Mesenchymal stem cell (in vitro differentiated cells and primary cell): ENCODE measurements at regions not wholly inside any gene's neighbourhood (a gene's known extent, or its start where the extent isn't known, plus 50 kb on each side); places are given as distances from the start of the nearest gene placed in this dataset.
A peak's percentile ranks its signal among the peaks of the same experiment; 100 is the strongest.

ENCODE experiments used
- DNase-seq: peaks from one replicate; pipeline ENCODE4 v3.0.0-alpha.2; 2013
- H2AFZ ChIP-seq: one replicate; pipeline ENCODE4 v1.6.1; 2013; ENCODE audit warnings: low read depth, mild to moderate bottlenecking, control low read depth, inconsistent platforms, low read length, moderate library complexity
- H2AK5ac ChIP-seq: 2 replicates; pipeline ENCODE4 v1.6.1; 2013; ENCODE audit warnings: low read length, moderate library complexity, mild to moderate bottlenecking, inconsistent platforms; ENCODE audit not compliant: severe bottlenecking
- H2BK120ac ChIP-seq: one replicate; pipeline ENCODE4 v1.6.1; 2013; ENCODE audit warnings: low read depth, mild to moderate bottlenecking, inconsistent platforms, low read length, moderate library complexity
- H2BK12ac ChIP-seq, 2 experiments: one replicate each; pipeline ENCODE4 v1.6.1; 2013; ENCODE audit warnings: inconsistent platforms in 2 of 2, low read length in 2 of 2, mild to moderate bottlenecking in 2 of 2, moderate library complexity in 2 of 2, control low read depth in 1 of 2
- H2BK15ac ChIP-seq: one replicate; pipeline ENCODE4 v1.6.1; 2013; ENCODE audit warnings: mild to moderate bottlenecking, low read depth, inconsistent platforms; ENCODE audit not compliant: poor library complexity, severe bottlenecking
- H2BK5ac ChIP-seq: 2 replicates; pipeline ENCODE4 v1.6.1; 2013; ENCODE audit warnings: low read depth, mild to moderate bottlenecking, low read length, control low read depth, inconsistent platforms; ENCODE audit not compliant: poor library complexity, severe bottlenecking
- H3K14ac ChIP-seq, 2 experiments: one replicate each; pipeline ENCODE4 v1.6.1; 2013; ENCODE audit warnings: inconsistent platforms in 2 of 2, low read length in 2 of 2, control low read depth in 1 of 2, mild to moderate bottlenecking in 1 of 2, moderate library complexity in 1 of 2
- H3K18ac ChIP-seq, 2 experiments: one replicate each; pipeline ENCODE4 v1.6.1; 2013; ENCODE audit warnings: inconsistent platforms in 2 of 2, low read length in 2 of 2, control low read depth in 1 of 2, low read depth in 1 of 2, mild to moderate bottlenecking in 1 of 2
- H3K23ac ChIP-seq, 2 experiments: one replicate each; pipeline ENCODE4 v1.6.1; 2013; ENCODE audit warnings: inconsistent platforms in 2 of 2, low read length in 2 of 2, mild to moderate bottlenecking in 2 of 2, moderate library complexity in 2 of 2, control low read depth in 1 of 2
- H3K27ac ChIP-seq: 2 replicates; pipeline ENCODE4 v1.5.1; 2013; ENCODE audit warnings: mild to moderate bottlenecking, moderate library complexity, low read length, control low read depth, inconsistent platforms; ENCODE audit not compliant: poor library complexity, severe bottlenecking
- H3K27me3 ChIP-seq, 2 experiments: 2 replicates each; pipeline versions ENCODE4 v1.6.1 to v1.7.0; 2013; ENCODE audit warnings: low read length in 2 of 2, mild to moderate bottlenecking in 2 of 2, moderate library complexity in 2 of 2, control low read depth in 1 of 2, inconsistent platforms in 1 of 2; ENCODE audit not compliant: control insufficient read depth in 1 of 2, insufficient read depth in 1 of 2
- H3K36me3 ChIP-seq, 2 experiments: 2 replicates each; pipeline versions ENCODE4 v1.6.1 to v1.7.0; 2013; ENCODE audit warnings: low read length in 2 of 2, control low read depth in 1 of 2, inconsistent platforms in 1 of 2, low read depth in 1 of 2, mild to moderate bottlenecking in 1 of 2; ENCODE audit not compliant: insufficient read depth in 2 of 2, control insufficient read depth in 1 of 2
- H3K4ac ChIP-seq, 2 experiments: one replicate each; pipeline ENCODE4 v1.6.1; 2013; ENCODE audit warnings: inconsistent platforms in 2 of 2, low read length in 2 of 2, mild to moderate bottlenecking in 2 of 2, moderate library complexity in 2 of 2, control low read depth in 1 of 2, low read depth in 1 of 2
- H3K4me1 ChIP-seq: 2 replicates; pipeline ENCODE4 v1.6.1; 2013; ENCODE audit warnings: low read depth, low read length, control low read depth; ENCODE audit not compliant: control insufficient read depth, insufficient read depth
- H3K4me2 ChIP-seq: 2 replicates; pipeline ENCODE4 v1.6.1; 2013; ENCODE audit warnings: low read length, mild to moderate bottlenecking, inconsistent platforms; ENCODE audit not compliant: poor library complexity, severe bottlenecking
- H3K4me3 ChIP-seq, 2 experiments: 2 replicates each; pipeline versions ENCODE4 v1.5.1 to v1.7.0; 2013; ENCODE audit warnings: low read length in 2 of 2, mild to moderate bottlenecking in 2 of 2, control low read depth in 1 of 2, low read depth in 1 of 2; ENCODE audit not compliant: insufficient read depth in 1 of 2
- H3K79me1 ChIP-seq: replicated peaks from 2 replicates; pipeline ENCODE4 v1.6.1; 2013; ENCODE audit warnings: mild to moderate bottlenecking, control low read depth, low read length, inconsistent platforms; ENCODE audit not compliant: poor library complexity, severe bottlenecking
- H3K9ac ChIP-seq: 2 replicates; pipeline ENCODE4 v1.7.0; 2013; ENCODE audit warnings: mild to moderate bottlenecking, low read length, moderate library complexity
- H3K9me3 ChIP-seq: 2 replicates; pipeline ENCODE4 v1.7.0; 2013; ENCODE audit warnings: mild to moderate bottlenecking, low read length; ENCODE audit not compliant: control insufficient read depth
- H4K8ac ChIP-seq: one replicate; pipeline ENCODE4 v1.6.1; 2013; ENCODE audit warnings: inconsistent platforms, mild to moderate bottlenecking, low read length, moderate library complexity
- H4K91ac ChIP-seq: one replicate; pipeline ENCODE4 v1.6.1; 2013; ENCODE audit warnings: mild to moderate bottlenecking, low read length, inconsistent platforms
- WGBS: methylation state at CpG from one replicate; pipeline ENCODE4 v1.1.7; 2013; ENCODE audit warnings: mixed read lengths; 5-methylcytosine and 5-hydroxymethylcytosine counted together

DNA sequence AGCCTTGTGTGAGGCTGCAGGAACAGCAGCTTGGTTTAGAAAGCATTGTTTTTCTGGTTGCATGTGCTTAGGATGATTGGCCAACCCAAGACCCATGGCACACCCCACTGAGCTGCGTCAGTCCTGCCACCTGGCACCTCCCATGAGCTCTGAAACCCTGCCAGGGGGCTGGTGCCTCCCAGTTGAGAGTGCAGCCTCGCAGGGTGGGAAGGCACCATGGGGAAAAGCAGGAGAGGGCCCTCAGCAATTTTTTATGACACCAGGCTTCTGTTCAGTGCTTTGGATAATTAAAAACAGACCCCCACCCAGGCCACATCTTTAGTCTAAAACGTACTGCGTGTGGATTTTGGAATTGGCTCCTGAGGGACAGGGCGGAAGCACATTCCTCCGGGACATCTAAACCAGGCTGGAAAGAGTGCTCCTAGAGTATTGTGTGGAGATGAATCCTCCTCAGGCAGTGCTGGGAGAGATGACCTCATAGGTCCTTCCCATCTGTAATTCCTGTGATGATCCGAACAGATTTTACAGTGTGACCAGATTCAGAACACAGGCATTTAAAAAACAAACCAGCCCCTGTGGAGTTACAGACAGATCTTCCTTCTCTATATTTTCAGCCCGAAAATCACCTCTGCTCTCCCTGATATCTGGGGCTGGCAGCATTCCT, 438.3 kb downstream of the ZNF521 start:
- Histone ChIP-seq H3K4me2 (no peak overlapping the region), H3K36me3 (no peaks in the 10 kb centered on the region), H3K27ac (no peak overlapping the region), H3K4ac (peak overlapping the region in 1 of 2 experiments; percentile 68), H3K23ac (no peak overlapping the region), H2BK5ac (no peak overlapping the region), H3K4me1 (peaks cover 8% of the 10 kb centered on the region), H3K9me3 (no peaks in the 10 kb centered on the region), H4K91ac (no peak overlapping the region), H3K27me3 (no peaks in the 10 kb centered on the region), H2BK120ac (no peak overlapping the region), H2BK15ac (peak overlapping the region; percentile 30), H3K18ac (peak overlapping the region; percentile 46 to 93), H3K9ac (peak overlapping the region; percentile 81), H2BK12ac (peak overlapping the region in 1 of 2 experiments; percentile 89), H2AK5ac (no peak overlapping the region), H3K14ac (peak overlapping the region in 1 of 2 experiments; percentile 13), H2AFZ (peak overlapping the region; percentile 10), H4K8ac (peak overlapping the region; percentile 14), H3K4me3 (peak overlapping the region in 1 of 2 experiments; percentile 36), H3K79me1 (no peaks in the 10 kb centered on the region)
- DNase-seq: peak; percentile 39
- WGBS: 72% methylated on average over 8 of the region's 8 CpGs

- H3K9ac ChIP-seq: peak overlapping the region; percentile 81
- H2AFZ ChIP-seq: peak overlapping the region; percentile 10
- no peaks in the 10 kb centered on the region for H3K79me1 ChIP-seq
- DNase-seq: no peak
- H3K4me1 ChIP-seq: peaks cover 8% of the 10 kb centered on the region
- no peak overlapping the region for H2AK5ac ChIP-seq
- H3K23ac ChIP-seq: no peak overlapping the region
- no peak overlapping the region for H3K27ac ChIP-seq
- peak overlapping the region in 1 of 2 experiments; percentile 36 for H3K4me3 ChIP-seq
- H3K4ac ChIP-seq: peak overlapping the region in 1 of 2 experiments; percentile 68
- no peaks in the 10 kb centered on the region for H3K27me3 ChIP-seq
- H3K14ac ChIP-seq: no peak overlapping the region
- H3K18ac ChIP-seq: peak overlapping the region; percentile 46 to 93
- peak overlapping the region in 1 of 2 experiments; percentile 89 for H2BK12ac ChIP-seq
- whole genome bisulfite sequencing: 46% methylated on average over 1 of the region's 1 CpG
- H4K91ac ChIP-seq: no peak overlapping the region
- no peak overlapping the region for H2BK120ac ChIP-seq
- H3K36me3 ChIP-seq: no peaks in the 10 kb centered on the region
- H3K4me2 ChIP-seq: no peak overlapping the region
- H2BK5ac ChIP-seq: no peak overlapping the region
- peak overlapping the region; percentile 14 for H4K8ac ChIP-seq
- no peak overlapping the region for H2BK15ac ChIP-seq
- no peaks in the 10 kb centered on the region for H3K9me3 ChIP-seq
Observed at GRCh38 chr18:24914171-24914525, 437.8 kb downstream of the ZNF521 start.

DNA sequence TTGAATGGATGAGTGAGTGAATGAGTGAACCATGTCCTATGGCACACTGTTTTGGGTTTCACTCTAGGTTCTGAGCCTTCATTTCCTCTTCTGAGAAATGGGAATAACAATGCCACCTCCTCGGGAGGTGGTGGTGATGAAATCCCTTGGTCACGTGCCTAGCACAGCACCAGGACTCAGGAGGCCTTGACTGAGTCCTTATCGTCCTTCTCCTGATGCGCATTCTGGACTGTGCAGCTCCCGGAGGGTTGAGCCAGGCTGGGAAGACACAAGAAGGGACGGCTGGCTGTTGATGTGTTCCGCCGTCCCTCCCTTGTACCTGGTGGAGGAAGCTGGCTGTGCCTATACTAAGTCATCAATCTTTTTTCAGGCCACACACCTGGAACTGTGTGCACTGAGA, 437.3 kb downstream of the ZNF521 start:
- Histone ChIP-seq H3K4me1 (peaks cover 8% of the 10 kb centered on the region), H2AK5ac (no peak overlapping the region), H2BK12ac (peak overlapping the region; percentile 79 to 92), H3K27ac (no peak overlapping the region), H3K9ac (peak overlapping the region; percentile 81), H3K4me2 (no peak overlapping the region), H3K79me1 (no peaks in the 10 kb centered on the region), H4K8ac (peak overlapping the region; percentile 88), H3K14ac (no peak overlapping the region), H3K23ac (no peak overlapping the region), H2BK15ac (peak overlapping the region; percentile 80), H3K27me3 (no peaks in the 10 kb centered on the region), H3K36me3 (no peaks in the 10 kb centered on the region), H2BK5ac (no peak overlapping the region), H2BK120ac (no peak overlapping the region), H3K9me3 (no peaks in the 10 kb centered on the region), H2AFZ (no peak overlapping the region), H3K18ac (peak overlapping the region; percentile 50 to 75), H4K91ac (peak overlapping the region; percentile 67), H3K4me3 (no peak overlapping the region), H3K4ac (peak overlapping the region; percentile 39 to 60)
- peak; percentile 13 for DNase-seq
- 86% methylated on average over 8 of the region's 8 CpGs for WGBS

DNA sequence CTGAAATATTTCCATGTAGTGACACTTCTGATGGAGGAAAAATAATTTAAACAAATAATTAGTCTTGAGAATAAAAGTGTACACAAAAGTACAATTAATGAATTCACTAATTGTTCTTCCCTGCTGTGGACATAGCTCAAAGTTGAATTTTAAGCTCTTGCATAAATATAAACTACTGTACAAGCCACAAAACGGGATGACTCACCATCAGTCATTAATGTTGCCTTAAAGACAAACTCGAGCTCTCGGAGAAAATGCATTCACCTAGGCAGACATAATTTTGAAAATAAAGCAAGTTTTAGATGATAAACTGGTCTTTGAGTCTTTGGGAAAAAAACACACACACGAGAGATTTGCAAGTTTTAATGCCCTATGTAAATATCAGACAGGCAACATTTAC, 436.4 kb downstream of the ZNF521 start:
- no peak overlapping the region for H4K91ac ChIP-seq
- H4K8ac ChIP-seq: no peak overlapping the region
- no peaks in the 10 kb centered on the region for H3K9me3 ChIP-seq
- H3K27ac ChIP-seq: no peak overlapping the region
- H2BK15ac ChIP-seq: no peak overlapping the region
- no peaks in the 10 kb centered on the region for H3K79me1 ChIP-seq
- no peak overlapping the region for H3K23ac ChIP-seq
- H2BK120ac ChIP-seq: no peak overlapping the region
- H2AK5ac ChIP-seq: no peak overlapping the region
- no peak overlapping the region for H2BK12ac ChIP-seq
- H2AFZ ChIP-seq: no peak overlapping the region
- H3K4me1 ChIP-seq: peaks cover 8% of the 10 kb centered on the region
- H3K18ac ChIP-seq: no peak overlapping the region
- no peak overlapping the region for H3K4ac ChIP-seq
- no peaks in the 10 kb centered on the region for H3K27me3 ChIP-seq
- H3K9ac ChIP-seq: no peak overlapping the region
- H3K14ac ChIP-seq: no peak overlapping the region
- no peaks in the 10 kb centered on the region for H3K36me3 ChIP-seq
- no peak overlapping the region for H3K4me2 ChIP-seq
- no peak overlapping the region for H2BK5ac ChIP-seq
- peak; percentile 79 for DNase-seq
- WGBS: no CpG with 5 or more reads among the region's 4 CpGs
- H3K4me3 ChIP-seq: no peak overlapping the region
